ENCODE measurements at regions not wholly inside any gene's neighbourhood (a gene's known extent, or its start where the extent isn't known, plus 50 kb on each side); places are given as distances from the start of the nearest gene placed in this dataset.

DNA sequence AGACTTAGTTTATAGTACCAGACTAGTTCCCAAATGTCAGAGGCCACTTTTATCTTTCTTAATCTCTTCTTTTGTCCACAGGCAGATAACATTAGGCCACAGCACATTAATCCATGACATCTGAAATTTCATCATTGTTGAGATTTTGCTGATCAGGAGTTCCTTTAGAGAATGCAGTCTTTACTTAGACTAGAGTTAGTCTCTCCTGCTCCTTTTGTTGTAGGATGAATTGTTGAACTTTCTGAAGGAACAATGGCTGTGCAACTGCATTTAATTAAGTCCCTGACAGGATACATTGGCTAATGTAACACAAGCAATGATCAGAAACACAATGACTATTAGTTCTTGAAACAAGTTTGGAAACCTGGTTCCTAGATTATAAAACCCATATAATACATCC is 266.3 kb downstream of the PCDH20 start:
- TF ChIP-seq, protein P1, sequence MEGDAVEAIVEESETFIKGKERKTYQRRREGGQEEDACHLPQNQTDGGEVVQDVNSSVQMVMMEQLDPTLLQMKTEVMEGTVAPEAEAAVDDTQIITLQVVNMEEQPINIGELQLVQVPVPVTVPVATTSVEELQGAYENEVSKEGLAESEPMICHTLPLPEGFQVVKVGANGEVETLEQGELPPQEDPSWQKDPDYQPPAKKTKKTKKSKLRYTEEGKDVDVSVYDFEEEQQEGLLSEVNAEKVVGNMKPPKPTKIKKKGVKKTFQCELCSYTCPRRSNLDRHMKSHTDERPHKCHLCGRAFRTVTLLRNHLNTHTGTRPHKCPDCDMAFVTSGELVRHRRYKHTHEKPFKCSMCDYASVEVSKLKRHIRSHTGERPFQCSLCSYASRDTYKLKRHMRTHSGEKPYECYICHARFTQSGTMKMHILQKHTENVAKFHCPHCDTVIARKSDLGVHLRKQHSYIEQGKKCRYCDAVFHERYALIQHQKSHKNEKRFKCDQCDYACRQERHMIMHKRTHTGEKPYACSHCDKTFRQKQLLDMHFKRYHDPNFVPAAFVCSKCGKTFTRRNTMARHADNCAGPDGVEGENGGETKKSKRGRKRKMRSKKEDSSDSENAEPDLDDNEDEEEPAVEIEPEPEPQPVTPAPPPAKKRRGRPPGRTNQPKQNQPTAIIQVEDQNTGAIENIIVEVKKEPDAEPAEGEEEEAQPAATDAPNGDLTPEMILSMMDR (IDR thresholded peaks at IDR 0.05), result no peak
- no peak for TF ChIP-seq POLR2A (IDR thresholded peaks at IDR 0.05)

All from breast epithelium (tissue), 3 donors.